Astrocyte of the cerebellum (primary cell): ENCODE measurements at regions not wholly inside any gene's neighbourhood (a gene's known extent, or its start where the extent isn't known, plus 50 kb on each side); places are given as distances from the start of the nearest gene placed in this dataset.
A peak's percentile ranks its signal among the peaks of the same experiment; 100 is the strongest.

ENCODE experiments used
- DNase-seq: peaks from one replicate; pipeline ENCODE4 v3.0.0-alpha.2; 2011; ENCODE audit warnings: low read depth
- H3K4me3 ChIP-seq: 2 replicates; pipeline ENCODE4 v1.5.1; 2011; ENCODE audit warnings: mild to moderate bottlenecking, low read depth, low read length, moderate library complexity
- CTCF ChIP-seq: IDR thresholded peaks from 2 replicates; pipeline ENCODE4 v1.5.1; 2012; ENCODE audit warnings: low read length, low read depth, moderate library complexity, mild to moderate bottlenecking; ENCODE audit errors: missing control alignments
- in situ Hi-C: cut with HindIII; loops from 2 replicates; pipeline ENCODE4 v1.10.0; 2017; ENCODE audit warnings: low sequenced_read_pairs

GRCh38 chr15:56821721-56822425 is 88.6 kb upstream of the ZNF280D start:
- peak; percentile 76 for TF ChIP-seq CTCF
- H3K4me3 ChIP-seq, result no peak overlapping the region
- DNase-seq, result peak; percentile 59
- in situ Hi-C loops, result no loop called here

- H3K4me3 ChIP-seq, result no peak overlapping the region
- DNase-seq, result no peak
- no peak for TF ChIP-seq CTCF
- in situ Hi-C loops, result no loop called here
Measured at GRCh38 chr15:56820333-56820732, 87.0 kb upstream of the ZNF280D start.

- in situ Hi-C loops, result no loop called here
- TF ChIP-seq CTCF, result no peak
- DNase-seq, result no peak
- H3K4me3 ChIP-seq, result no peak overlapping the region
Measured at GRCh38 chr15:56817321-56818080, 84.2 kb upstream of the ZNF280D start.

- no peak for DNase-seq
- in situ Hi-C loops, result no loop called here
- no peak for TF ChIP-seq CTCF
- no peak overlapping the region for H3K4me3 ChIP-seq
Measured at GRCh38 chr15:56816781-56817180, 83.5 kb upstream of the ZNF280D start.

- H3K4me3 ChIP-seq, result no peak overlapping the region
- no peak for TF ChIP-seq CTCF
- no peak for DNase-seq
- in situ Hi-C loops, result no loop called here
Measured at GRCh38 chr15:56815247-56815646, 81.9 kb upstream of the ZNF280D start.

- no peak overlapping the region for H3K4me3 ChIP-seq
- no peak for TF ChIP-seq CTCF
- no peak for DNase-seq
- in situ Hi-C loops, result no loop called here
Measured at GRCh38 chr15:56814429-56814828, 81.1 kb upstream of the ZNF280D start.
